Panc1 (cell line): ENCODE measurements at regions not wholly inside any gene's neighbourhood (a gene's known extent, or its start where the extent isn't known, plus 50 kb on each side); places are given as distances from the start of the nearest gene placed in this dataset.
"Not testable (repeated sequence)": the region's sequence is repeated elsewhere in the genome, so short reads cannot be mapped to it uniquely, and the experiment has no call there.

ENCODE experiments used
- TF ChIP-seq, protein P1 (sequence below), 2 experiments: IDR thresholded peaks; 2 replicates each; pipeline ENCODE4 v1.6.1; 2011 to 2012; ENCODE audit warnings: low read depth in 2 of 2, control low read depth in 1 of 2, low read length in 1 of 2, mild to moderate bottlenecking in 1 of 2, moderate library complexity in 1 of 2; ENCODE audit not compliant: insufficient read depth in 1 of 2
- TF ChIP-seq, protein P2 (sequence below): fragments of 450-650 bp; IDR thresholded peaks from 2 replicates; pipeline ENCODE4 v1.5.1; 2017; ENCODE audit warnings: mild to moderate bottlenecking

DNA sequence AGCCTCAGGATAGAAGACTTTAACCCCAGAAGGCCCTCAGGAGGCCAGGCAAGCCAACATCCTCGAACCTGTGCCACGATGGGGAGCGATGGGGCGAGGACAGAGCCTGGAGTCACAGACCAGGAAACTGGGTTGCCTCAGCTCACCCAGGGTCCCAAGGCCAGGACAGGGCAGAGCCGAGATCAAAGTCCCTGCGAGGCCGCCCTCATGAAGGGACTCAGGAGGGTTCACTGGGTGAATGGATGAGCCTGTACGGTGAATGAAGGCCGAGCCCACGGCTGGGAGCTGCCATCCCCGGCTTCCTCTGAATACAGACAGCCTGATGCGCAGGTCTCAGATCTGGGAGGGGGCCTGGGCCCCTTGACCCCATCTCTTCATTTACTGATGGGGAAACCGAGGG is 170.1 kb upstream of the FOXD4L5 start:
- TF ChIP-seq, protein P1, sequence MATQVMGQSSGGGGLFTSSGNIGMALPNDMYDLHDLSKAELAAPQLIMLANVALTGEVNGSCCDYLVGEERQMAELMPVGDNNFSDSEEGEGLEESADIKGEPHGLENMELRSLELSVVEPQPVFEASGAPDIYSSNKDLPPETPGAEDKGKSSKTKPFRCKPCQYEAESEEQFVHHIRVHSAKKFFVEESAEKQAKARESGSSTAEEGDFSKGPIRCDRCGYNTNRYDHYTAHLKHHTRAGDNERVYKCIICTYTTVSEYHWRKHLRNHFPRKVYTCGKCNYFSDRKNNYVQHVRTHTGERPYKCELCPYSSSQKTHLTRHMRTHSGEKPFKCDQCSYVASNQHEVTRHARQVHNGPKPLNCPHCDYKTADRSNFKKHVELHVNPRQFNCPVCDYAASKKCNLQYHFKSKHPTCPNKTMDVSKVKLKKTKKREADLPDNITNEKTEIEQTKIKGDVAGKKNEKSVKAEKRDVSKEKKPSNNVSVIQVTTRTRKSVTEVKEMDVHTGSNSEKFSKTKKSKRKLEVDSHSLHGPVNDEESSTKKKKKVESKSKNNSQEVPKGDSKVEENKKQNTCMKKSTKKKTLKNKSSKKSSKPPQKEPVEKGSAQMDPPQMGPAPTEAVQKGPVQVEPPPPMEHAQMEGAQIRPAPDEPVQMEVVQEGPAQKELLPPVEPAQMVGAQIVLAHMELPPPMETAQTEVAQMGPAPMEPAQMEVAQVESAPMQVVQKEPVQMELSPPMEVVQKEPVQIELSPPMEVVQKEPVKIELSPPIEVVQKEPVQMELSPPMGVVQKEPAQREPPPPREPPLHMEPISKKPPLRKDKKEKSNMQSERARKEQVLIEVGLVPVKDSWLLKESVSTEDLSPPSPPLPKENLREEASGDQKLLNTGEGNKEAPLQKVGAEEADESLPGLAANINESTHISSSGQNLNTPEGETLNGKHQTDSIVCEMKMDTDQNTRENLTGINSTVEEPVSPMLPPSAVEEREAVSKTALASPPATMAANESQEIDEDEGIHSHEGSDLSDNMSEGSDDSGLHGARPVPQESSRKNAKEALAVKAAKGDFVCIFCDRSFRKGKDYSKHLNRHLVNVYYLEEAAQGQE (IDR thresholded peaks at IDR 0.05; ENCODE audit: insufficient read depth in 1 of 2, low read depth in 2 of 2, low read length in 1 of 2): not testable (repeated sequence)
- TF ChIP-seq, protein P2, sequence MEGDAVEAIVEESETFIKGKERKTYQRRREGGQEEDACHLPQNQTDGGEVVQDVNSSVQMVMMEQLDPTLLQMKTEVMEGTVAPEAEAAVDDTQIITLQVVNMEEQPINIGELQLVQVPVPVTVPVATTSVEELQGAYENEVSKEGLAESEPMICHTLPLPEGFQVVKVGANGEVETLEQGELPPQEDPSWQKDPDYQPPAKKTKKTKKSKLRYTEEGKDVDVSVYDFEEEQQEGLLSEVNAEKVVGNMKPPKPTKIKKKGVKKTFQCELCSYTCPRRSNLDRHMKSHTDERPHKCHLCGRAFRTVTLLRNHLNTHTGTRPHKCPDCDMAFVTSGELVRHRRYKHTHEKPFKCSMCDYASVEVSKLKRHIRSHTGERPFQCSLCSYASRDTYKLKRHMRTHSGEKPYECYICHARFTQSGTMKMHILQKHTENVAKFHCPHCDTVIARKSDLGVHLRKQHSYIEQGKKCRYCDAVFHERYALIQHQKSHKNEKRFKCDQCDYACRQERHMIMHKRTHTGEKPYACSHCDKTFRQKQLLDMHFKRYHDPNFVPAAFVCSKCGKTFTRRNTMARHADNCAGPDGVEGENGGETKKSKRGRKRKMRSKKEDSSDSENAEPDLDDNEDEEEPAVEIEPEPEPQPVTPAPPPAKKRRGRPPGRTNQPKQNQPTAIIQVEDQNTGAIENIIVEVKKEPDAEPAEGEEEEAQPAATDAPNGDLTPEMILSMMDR: not testable (repeated sequence)
